ENCODE measurements at regions not wholly inside any gene's neighbourhood (a gene's known extent, or its start where the extent isn't known, plus 50 kb on each side); places are given as distances from the start of the nearest gene placed in this dataset.

DNA sequence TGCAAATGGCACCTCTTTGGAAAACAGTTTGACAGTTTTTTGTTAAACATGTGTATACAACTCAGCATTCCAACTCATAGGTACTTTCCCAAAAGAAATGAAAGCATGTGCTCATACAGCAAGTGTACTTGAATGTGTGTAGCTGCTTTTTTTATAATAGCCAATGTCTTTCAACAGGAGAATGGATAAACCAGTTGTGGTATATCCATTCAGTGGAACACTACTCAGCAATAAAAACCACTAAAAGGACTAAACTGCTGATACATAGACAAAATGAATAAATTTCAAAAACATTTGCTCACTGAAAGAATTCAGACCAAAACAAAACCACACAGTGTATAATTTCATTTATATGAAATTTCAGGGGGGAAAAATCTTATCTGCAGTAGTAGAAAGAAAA lies 267.3 kb downstream of the NR2F1-AS1 start:
- DNase-seq = no peak

DNA sequence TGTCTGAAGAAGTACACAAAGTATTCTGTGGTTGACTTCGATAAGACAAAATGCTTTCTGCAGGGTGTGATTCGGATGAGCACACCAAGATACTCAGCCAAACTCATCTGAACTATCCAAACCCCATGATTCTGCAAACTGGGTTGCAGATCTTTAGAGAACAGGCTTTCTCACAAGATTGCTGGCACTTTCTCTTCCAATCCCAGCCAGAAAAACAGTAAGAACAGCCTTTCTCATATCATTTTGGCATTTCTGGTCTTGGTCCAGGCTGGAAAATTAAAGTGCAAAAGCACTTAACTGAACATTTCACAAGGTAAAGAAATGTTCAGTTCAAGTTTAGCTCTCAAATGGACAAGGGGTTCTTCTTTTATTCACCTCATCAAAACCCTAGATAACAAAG lies 269.1 kb downstream of the NR2F1-AS1 start:
- no peak for DNase-seq

DNA sequence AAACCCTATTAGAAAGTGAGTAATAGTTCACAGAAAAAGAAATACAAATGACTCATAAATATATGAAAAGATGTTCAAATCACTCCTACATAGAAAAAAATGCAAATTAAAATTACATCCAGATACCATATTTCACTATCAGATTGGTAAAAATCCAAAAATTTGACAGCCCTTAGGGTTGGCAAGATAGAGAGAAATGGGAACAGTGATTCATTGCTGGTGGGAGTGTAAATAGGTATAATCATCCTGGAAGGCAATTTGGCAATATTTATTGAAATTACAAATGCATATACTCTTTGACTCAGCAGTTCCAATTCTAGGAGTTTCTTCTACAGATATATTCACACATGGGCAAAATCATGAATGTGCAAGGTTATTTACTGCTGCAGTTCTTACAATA lies 273.5 kb downstream of the NR2F1-AS1 start:
- DNase-seq = no peak

DNA sequence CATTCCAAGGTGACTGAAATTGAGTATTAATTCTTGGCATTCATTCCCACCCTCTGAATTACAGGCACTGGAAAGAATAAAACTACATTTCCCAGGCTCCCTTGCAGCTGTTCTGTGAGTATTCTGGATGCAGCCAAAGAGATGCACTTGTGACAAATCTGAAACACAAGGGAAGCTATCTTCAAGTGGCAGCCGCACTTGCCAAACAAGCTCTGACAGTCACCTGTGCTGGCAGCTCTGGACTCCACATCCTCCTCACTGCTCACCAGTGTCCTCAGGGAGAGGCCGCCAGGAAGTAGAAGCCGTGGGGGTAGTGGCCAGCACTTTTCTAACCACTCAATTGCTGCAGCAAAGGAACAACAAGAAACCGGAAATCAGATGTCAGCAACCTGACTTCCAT lies 275.0 kb downstream of the NR2F1-AS1 start:
- DNase-seq = no peak

DNA sequence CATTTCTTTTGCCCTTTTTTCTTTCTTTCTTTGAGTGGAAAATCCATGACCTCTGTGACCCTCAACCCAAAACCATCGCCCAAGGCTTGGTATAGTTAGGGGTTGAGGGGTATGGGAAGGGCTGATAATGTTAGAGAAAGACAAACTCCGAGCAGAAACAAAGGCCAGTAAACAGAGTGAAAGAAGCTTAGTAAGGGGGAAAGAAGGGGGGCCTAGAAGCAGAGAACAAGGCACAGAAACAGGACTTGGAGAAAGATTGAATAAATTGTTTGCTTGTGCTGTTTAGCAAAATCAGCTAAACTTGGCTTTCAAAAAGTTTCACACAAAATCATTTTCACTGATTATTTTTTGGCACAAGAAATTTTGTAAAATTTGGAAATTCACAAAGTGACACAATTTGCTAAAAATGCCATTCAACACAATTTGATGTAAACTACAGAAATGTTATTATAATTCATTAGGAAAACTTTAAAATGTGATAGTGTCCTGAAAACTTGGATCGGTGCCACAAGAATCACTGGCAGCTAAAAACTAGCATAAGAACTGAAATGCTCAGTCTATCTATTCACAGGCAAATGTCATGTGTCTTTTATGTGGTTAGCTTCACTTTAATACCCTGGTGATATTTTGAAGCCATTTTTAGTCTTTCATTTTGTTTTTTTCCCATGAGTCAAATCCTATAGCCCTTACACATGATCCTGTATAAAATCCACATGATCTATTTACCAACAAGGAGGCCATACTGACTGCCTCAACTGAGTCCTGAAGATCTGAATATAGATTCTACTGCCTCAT lies 276.4 kb downstream of the NR2F1-AS1 start:
- no peak for DNase-seq

DNA sequence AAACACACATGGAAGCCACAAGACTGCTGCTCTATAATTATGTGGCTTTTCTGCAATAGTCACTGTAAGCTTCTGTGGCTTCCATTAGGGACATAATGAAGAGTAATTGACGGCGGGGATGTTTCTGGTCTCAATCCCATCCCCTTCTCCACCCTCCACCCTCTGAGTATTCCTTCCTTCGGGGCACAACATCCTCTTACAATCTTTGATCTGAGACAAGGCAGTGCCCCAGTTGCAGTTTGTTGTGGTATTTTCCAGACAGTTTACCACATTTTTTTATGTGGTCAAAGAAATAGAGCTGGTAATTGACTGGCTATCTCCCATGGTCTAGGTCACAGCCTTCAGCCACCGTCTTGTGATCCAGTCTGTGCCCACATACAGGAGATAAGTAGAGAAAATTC lies 277.7 kb downstream of the NR2F1-AS1 start:
- no peak for DNase-seq

DNA sequence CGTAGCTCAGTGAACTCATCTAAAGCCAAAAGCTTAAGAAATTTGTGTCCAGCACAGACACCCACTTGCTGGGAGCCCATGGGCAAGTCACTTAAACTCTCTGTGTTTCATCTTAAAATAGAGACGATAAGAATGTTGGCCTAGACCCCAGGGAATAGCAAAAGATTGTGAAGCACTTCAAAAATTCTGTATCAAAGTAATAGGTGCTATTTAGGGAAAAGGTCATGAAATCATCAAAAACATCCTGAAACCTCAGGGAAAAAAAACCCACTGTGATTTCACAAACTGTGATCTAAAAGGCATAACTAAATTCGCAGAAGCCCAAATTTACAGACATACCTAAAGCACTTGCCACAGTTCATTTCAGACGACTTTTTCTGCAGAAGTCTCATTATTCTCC lies 278.3 kb downstream of the NR2F1-AS1 start:
- DNase-seq = no peak

DNA sequence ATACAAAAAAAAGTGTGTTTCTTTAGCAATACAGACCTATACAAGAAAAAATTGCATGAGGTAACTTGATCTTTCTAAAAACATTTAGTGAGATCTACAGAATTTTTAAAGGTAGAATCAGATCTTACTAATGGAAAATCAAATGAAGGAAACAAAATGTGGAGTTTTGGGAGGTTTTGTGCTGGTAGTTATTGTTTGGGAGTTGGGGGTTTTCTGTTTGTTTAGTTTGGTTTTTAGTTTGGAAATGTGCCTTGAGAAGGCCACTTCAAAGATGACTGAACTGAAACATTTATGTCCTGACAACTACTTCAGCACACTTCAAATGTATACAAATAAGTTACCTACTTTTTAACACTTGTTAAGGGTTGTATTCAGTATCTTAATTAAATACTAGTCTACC lies 280.1 kb downstream of the NR2F1-AS1 start:
- no peak for DNase-seq

DNA sequence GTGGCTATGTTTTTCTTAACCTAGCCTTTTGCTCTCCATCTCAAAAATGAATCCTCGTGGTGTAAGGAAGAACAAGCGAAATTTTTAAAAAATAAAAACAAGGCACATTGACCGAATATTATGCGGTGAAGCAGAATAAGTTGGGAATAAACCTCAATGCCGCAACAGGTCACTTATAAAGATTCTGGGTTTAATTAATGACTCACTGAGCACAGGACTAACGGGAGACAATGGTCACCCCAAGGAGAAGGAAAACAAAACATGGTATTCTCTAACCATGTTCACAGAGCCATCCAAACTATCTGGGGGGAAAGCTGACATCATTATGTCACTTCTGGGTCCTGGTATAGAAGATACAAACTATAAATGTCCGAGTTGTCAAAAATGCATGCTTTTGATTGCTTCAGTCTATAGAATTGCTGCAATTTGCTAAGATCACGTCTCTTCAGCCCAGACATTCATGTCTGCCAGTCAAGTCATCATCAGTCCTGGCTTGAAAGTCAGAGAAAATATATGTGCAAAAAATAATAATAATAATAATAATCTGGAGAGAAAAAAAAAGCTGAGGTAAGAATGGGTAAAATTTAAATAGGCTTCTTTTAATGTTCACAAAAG lies 280.6 kb downstream of the NR2F1-AS1 start:
- no peak for DNase-seq

DNA sequence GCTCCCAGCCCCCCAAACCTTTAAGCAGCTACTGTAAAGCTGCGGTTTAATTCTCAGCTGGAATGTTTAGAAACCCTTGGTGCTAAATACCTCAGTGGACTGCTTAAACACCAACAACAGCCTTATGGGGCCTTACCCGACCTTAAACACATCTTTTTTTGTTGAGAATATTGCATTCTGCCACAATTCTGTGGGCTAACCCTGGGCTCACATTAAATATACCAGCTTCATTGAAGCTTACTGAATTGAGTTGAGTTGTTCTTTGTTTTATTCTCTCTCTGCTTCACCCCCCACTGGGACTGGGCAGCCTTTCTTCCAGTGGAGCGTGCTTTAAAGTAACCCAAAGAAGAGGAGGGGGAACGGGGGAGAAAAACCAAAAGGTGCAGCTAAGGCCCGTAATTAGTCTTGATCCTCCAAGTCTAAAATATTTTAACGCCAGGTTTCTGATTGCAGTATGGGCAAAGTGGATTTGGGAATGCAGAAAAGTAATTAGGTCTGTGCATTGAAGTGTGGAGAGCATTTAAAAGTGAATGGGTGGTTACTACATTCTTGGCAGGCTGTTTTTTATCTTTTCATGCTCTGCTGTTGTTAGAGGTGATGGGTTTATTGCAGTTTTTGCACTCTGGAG lies 281.2 kb downstream of the NR2F1-AS1 start:
- no peak for DNase-seq

DNA sequence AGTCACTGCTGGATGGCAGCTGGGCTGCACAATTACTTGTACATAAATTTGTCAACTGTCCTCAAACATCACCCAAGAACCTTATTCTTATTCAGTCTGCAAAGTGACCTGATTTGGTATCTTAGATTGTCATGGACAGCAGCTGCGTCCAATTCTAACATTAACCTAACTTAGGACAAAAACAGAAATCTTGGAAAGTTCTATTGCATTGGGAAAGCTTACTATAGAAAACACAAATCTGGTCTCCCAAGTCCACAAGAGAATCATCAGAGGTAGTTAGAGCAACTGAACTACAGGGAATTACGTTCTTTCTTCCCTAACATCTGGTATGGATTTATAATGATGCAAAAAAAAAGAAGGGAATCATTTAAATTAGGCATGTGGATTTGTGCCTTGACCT lies 283.9 kb downstream of the NR2F1-AS1 start:
- no peak for DNase-seq

DNA sequence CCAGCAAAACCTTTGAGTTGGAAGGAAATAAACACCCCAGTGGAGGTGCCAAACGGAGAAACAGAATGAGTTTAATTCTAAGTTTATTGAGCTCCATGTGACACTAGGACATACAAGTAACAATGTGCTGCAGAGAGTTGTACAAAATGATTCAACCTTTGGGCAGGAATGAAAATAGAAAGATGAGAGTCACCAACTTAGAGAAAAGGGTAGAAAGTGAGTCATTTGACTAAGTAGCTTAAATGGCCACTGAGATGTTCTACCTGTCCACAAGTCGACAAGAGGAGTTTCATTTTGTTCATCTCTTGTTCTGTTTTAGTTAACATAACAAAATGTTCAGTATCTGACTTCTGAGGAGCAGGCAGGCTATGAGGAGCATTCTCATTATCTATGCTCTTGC lies 284.7 kb downstream of the NR2F1-AS1 start:
- no peak for DNase-seq

DNA sequence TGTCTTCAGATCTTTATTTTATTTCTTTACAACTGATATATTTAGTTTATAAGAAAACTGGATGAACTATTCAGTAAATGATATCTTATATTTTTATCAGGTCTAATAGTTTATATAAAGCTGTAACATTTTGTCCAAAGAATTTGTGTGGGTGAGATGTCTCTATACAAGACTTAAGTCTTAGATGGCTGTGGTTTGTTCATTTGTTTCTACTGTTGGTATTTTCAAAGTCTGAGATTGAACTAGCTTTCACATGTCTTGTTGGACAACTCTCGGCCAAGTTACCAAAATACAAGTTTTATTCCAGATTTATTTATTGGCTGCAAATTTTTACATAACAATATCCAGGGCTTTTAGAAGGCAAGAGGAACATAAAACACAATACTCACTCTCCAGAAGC lies 286.0 kb downstream of the NR2F1-AS1 start:
- DNase-seq = no peak

DNA sequence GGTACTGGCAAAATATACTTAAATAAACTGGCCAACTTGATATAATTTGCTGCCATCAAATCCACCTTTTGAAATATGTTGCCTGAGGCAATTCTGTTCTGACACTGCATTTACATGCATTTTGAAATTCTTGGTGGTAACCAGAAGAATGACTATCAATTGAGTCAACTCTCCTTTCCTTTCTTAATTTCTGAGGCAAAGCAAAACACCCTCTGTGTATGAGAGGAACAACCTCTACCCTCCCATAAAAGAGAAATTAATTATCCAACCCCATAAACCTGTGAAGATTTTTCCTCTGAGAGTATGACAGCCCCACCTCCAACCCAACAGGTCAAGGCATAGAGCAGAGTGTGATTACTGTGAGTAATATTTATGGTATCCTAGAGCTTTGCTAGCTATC lies 286.8 kb downstream of the NR2F1-AS1 start:
- no peak for DNase-seq

DNA sequence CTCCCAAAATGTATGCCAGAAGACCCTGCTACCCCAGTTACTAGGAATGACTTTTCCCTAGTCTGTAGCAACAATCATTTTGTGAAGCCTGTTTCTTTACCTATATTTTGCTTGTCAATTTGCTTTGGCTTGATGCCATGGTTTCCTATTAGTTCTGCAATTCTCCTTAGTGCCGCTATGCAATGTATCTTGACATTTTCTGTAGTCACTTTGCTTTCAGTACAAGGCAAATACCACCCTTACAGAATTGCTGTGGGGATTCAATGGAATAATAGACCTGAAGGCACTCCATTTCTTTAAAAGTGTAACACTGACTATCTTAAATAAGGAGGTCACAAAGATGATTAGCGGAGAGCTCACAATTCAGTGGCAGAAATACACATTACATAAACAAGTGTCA lies 291.1 kb downstream of the NR2F1-AS1 start:
- DNase-seq = no peak

DNA sequence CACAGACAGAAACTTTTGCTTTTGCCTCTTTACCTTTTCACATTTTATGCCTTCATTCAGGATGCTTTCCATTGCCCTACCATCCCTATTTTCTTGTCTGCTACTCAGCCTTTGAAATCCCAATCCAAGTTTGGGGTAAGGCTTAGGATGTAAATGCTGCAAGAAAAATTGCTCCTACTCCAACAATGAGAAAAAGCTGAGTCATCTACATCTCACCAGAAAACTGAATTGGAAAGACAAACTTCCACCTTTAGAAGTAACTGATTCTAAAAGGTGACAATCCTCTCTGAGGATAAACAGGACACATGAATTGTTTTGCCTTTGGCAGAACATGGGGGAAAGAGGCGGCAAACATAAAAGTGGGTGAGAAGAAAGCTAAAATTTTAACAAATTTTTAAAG lies 295.6 kb downstream of the NR2F1-AS1 start:
- DNase-seq = no peak

DNA sequence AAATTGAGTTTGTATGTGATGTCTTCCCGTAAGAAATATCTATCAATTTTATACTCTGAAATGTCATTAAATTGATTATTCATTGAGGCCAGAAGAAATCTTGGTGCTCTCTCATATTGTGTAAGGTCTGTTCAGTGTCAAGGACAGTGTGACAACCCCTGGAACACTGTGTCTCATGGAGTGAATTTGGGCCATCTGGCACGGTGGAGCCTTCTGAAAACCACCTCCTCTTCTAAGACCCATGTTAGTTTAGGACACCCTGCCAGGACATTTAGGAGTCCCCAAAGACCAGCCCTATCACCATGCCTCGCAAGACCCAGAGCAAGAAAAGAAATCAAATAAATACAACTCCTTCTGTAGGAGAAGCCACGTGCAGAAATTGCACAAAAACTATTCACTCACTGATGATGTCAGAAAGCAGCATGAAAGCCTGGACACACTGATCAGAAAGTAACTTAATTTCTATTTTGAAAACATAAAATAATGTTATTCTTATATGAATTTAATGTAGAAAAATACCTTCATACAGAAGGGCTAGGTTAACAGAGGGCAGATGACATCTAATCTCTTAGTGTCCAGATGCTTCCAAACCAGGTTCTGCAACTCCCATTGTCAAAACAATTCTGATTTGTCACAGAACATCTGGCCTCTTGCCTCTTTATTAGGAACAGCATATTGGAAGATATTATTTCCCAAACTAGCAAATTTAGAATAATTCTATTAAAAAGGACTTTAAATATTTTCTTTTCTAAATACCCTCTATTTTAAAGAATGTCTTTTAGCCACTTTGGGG lies 298.8 kb downstream of the NR2F1-AS1 start:
- no peak for DNase-seq

DNA sequence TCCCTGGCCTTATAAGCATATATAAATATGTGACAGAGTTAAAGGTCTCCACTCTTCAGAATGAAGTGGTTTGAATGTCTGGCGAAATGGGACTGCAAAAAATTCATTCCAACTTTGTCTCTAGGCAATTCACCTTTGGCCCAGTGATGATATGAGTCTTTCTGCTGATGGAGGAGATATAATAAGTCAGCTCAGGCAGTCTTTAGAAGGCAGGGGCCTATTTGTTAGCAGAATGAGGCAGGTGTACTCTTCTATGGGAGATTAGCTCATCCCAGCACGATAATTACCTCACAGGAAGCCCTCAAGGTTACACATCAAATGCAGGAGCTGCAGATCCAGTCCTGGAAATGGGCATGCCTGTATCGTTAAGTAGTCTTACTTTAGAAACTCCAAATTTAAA lies 300.5 kb downstream of the NR2F1-AS1 start:
- no peak for DNase-seq

DNA sequence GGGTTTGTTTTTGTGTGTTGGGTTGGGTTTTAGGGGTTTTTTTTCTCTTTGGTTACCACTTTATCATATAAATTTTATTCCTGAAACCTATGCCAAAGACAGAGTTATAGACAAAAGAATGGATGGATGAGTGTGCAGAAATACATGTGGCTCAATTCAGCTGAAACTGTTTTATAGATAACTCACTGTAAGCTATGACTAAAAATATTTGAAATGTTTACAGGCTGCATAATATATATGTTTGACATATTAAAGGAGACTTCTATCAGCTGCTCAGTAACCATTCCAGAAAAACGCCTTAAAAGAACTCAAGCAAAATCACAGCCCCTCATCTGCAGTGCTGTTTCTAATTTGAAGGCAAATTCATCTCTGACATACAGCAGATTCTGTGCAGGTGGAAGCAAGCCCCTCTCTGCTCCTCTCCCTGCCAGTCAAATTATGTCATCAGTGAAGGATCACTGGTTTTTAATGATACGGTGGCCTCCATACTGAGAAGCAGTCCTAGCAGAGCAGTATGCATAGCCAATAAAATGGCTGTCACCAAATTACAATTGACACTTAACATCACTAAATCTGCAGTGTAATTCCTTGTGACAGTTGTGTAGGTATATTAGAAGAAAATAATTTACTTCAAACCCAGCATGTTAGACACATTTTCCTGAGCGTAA lies 301.6 kb downstream of the NR2F1-AS1 start:
- DNase-seq = no peak

DNA sequence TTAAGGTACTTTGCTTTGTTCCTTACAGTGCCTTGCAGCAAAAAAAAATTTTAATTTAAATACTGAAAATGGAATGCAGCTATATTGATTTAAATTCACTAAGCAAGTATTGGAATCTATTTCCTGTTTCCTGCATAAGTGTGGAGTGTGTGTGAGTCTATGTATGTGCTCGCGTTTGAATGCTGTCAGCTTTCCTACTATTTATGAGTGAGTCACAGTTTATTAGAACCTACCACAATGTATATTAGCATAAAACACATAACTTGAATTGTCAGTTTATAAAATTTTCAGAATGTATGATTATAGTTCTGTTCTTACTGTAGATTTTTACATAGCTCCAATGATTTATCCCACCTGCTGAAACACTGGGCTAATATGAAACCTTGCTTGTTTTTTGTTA lies 302.1 kb downstream of the NR2F1-AS1 start:
- DNase-seq = no peak

DNA sequence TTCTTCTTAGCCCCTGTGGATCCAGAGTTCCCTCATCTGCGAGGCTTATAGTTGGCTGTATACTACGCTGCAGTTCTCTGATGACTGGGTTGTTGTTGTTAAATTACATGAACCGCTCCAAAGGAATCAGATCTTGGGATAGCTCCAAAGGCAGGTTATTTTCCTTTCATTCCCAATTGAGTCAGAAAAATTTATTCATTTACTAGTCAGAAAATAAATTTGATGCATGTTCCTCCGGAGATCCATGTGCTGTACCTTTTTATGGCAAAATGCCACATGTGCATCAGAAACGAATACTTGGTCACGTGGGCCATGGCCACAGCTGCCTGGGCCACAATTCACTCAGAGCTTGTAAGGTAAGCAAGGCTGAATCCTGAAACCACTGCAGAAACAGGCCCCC lies 304.0 kb downstream of the NR2F1-AS1 start:
- no peak for DNase-seq

DNA sequence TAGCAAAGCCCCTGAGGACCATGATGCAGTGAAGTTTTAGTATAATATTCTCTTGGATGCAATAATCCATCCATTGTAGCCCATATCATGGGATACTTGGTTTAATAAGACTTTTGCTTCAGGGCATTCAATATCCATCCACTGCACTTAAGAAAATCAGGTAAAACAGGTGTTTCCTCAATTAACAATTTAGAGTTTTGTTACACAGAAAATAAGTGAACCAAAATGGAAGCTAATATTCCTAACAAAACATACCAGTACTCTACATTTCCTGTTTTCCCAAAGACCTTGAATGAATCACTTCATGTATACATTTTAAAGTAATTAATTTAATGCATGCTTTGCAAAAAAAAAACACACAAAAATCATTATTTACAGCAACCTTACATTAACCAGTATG lies 305.6 kb downstream of the NR2F1-AS1 start:
- DNase-seq = no peak

DNA sequence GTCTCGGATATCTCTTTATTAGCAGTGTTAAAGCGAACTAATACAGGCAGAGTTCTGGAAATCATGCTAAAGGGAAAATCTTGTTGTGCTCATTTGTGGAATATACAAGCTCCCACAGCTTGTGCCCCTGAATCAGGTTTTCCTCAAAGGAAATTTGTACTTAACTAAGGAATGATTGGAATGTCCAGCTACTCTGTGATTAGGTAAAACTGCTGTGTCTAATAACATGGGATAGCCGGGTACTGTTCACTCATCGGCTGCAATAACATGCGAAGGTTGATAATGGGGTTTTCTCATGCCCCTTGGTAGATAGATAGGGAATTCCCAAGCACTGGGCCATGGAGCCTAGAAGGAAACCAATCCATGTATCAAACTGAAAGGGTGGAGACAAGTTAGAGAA lies 306.7 kb downstream of the NR2F1-AS1 start:
- no peak for DNase-seq

Measured in activated CD8-positive, alpha-beta memory T cell treated with anti-CD3 and anti-CD28 coated beads, Interleukin-2, amount 50 U/mL, for 4 hours (primary cell).